GM21717 (cell line): ENCODE measurements at regions not wholly inside any gene's neighbourhood (a gene's known extent, or its start where the extent isn't known, plus 50 kb on each side); places are given as distances from the start of the nearest gene placed in this dataset.

ENCODE experiments used
- ATAC-seq: cut with Tn5 transposase; IDR thresholded peaks from one replicate; pipeline ENCODE4 v1.9.1; 2021; ENCODE audit warnings: mild to moderate bottlenecking, moderate library complexity; ENCODE audit not compliant: unreplicated experiment

GRCh38 chr12:127287256-127287655, 979.7 kb upstream of the TMEM132C start:
- ATAC-seq = no peak

- no peak for ATAC-seq
Observed at GRCh38 chr12:127290251-127290650, 976.7 kb upstream of the TMEM132C start.

- no peak for ATAC-seq
Observed at GRCh38 chr12:127292736-127293135, 974.2 kb upstream of the TMEM132C start.

- peak; percentile 59 for ATAC-seq
Observed at GRCh38 chr12:127293507-127294310, 973.3 kb upstream of the TMEM132C start.

- no peak for ATAC-seq
Observed at GRCh38 chr12:127294651-127295210, 972.2 kb upstream of the TMEM132C start.

- no peak for ATAC-seq
Observed at GRCh38 chr12:127295630-127296029, 971.3 kb upstream of the TMEM132C start.

- no peak for ATAC-seq
Observed at GRCh38 chr12:127296591-127296990, 970.4 kb upstream of the TMEM132C start.

GRCh38 chr12:127297327-127297726, 969.6 kb upstream of the TMEM132C start:
- no peak for ATAC-seq

- no peak for ATAC-seq
Observed at GRCh38 chr12:127300075-127300474, 966.9 kb upstream of the TMEM132C start.

GRCh38 chr12:127300753-127301152, 966.2 kb upstream of the TMEM132C start:
- no peak for ATAC-seq

GRCh38 chr12:127301876-127302275, 965.1 kb upstream of the TMEM132C start:
- no peak for ATAC-seq

GRCh38 chr12:127304751-127305725, 961.9 kb upstream of the TMEM132C start:
- no peak for ATAC-seq

- no peak for ATAC-seq
Observed at GRCh38 chr12:127306604-127307215, 960.3 kb upstream of the TMEM132C start.

- no peak for ATAC-seq
Observed at GRCh38 chr12:127307528-127307927, 959.4 kb upstream of the TMEM132C start.

- ATAC-seq = no peak
Observed at GRCh38 chr12:127308148-127308547, 958.8 kb upstream of the TMEM132C start.

- ATAC-seq = no peak
Observed at GRCh38 chr12:127310548-127310947, 956.4 kb upstream of the TMEM132C start.

GRCh38 chr12:127311720-127312364, 955.1 kb upstream of the TMEM132C start:
- no peak for ATAC-seq

GRCh38 chr12:127324681-127325080, 942.3 kb upstream of the TMEM132C start:
- no peak for ATAC-seq

- ATAC-seq = no peak
Observed at GRCh38 chr12:127327986-127328385, 939.0 kb upstream of the TMEM132C start.

- ATAC-seq = no peak
Observed at GRCh38 chr12:127328867-127329266, 938.1 kb upstream of the TMEM132C start.
